ENCODE measurements at regions not wholly inside any gene's neighbourhood (a gene's known extent, or its start where the extent isn't known, plus 50 kb on each side); places are given as distances from the start of the nearest gene placed in this dataset.
A peak's percentile ranks its signal among the peaks of the same experiment; 100 is the strongest.
"Not testable (repeated sequence)": the region's sequence is repeated elsewhere in the genome, so short reads cannot be mapped to it uniquely, and the experiment has no call there.

GRCh38 chr6:155883741-155884140 is 428.1 kb upstream of the NOX3 start:
- no peak for DNase-seq

GRCh38 chr6:155883334-155883731 is 427.7 kb upstream of the NOX3 start:
- no peak for DNase-seq

GRCh38 chr6:155882527-155883333 is 427.1 kb upstream of the NOX3 start:
- DNase-seq, result no peak

GRCh38 chr6:155881826-155882526 is 426.3 kb upstream of the NOX3 start:
- no peak for DNase-seq

GRCh38 chr6:155880900-155881299 is 425.3 kb upstream of the NOX3 start:
- DNase-seq, result peak; percentile 71

GRCh38 chr6:155872961-155873360 is 417.3 kb upstream of the NOX3 start:
- no peak for DNase-seq

GRCh38 chr6:155867682-155868081 is 412.0 kb upstream of the NOX3 start:
- DNase-seq, result no peak

GRCh38 chr6:155866676-155867390 is 411.2 kb upstream of the NOX3 start:
- not testable (repeated sequence) for DNase-seq

- DNase-seq, result no peak
Measured at GRCh38 chr6:155861821-155862220, 406.2 kb upstream of the NOX3 start.

GRCh38 chr6:155858906-155859305 is 403.3 kb upstream of the NOX3 start:
- DNase-seq, result not testable (repeated sequence)

GRCh38 chr6:155854787-155855186 is 399.1 kb upstream of the NOX3 start:
- no peak for DNase-seq

- DNase-seq, result no peak
Measured at GRCh38 chr6:155853011-155853410, 397.4 kb upstream of the NOX3 start.

- DNase-seq, result peak; percentile 22
Measured at GRCh38 chr6:155850408-155850841, 394.8 kb upstream of the NOX3 start.

- no peak for DNase-seq
Measured at GRCh38 chr6:155847711-155848110, 392.1 kb upstream of the NOX3 start.

- no peak for DNase-seq
Measured at GRCh38 chr6:155837474-155837873, 381.8 kb upstream of the NOX3 start.

GRCh38 chr6:155832596-155832995 is 377.0 kb upstream of the NOX3 start:
- no peak for DNase-seq

GRCh38 chr6:155830531-155830930 is 374.9 kb upstream of the NOX3 start:
- no peak for DNase-seq

- no peak for DNase-seq
Measured at GRCh38 chr6:155829646-155830045, 374.0 kb upstream of the NOX3 start.

- no peak for DNase-seq
Measured at GRCh38 chr6:155828989-155829388, 373.4 kb upstream of the NOX3 start.

GRCh38 chr6:155818698-155819097 is 363.1 kb upstream of the NOX3 start:
- no peak for DNase-seq

GRCh38 chr6:155813548-155813947 is 357.9 kb upstream of the NOX3 start:
- no peak for DNase-seq

- DNase-seq, result no peak
Measured at GRCh38 chr6:155807243-155807642, 351.6 kb upstream of the NOX3 start.

GRCh38 chr6:155801046-155801445 is 345.4 kb upstream of the NOX3 start:
- DNase-seq, result no peak

GRCh38 chr6:155798876-155799275 is 343.2 kb upstream of the NOX3 start:
- DNase-seq, result peak; percentile 7

Measured in suppressor macrophage treated with lipopolysaccharide for 4 hours (primary cell).